K562 (cell line): ENCODE measurements at regions not wholly inside any gene's neighbourhood (a gene's known extent, or its start where the extent isn't known, plus 50 kb on each side); places are given as distances from the start of the nearest gene placed in this dataset.

Experiments used
- ATAC-seq: fragments of 200-7000 bp; cut with Tn5 transposase; 3 replicates; pipeline ENCODE4 v1.9.1; 2020; ENCODE audit warnings: moderate library complexity
- BruUV-seq: library from RNA; stranded (reverse); fragments of 400-500 nt; replicated peaks from 2 replicates; lab custom pipeline; 2021; lab: Mats Ljungman, UMichigan
- CTCF ChIA-PET: fragments of 300-600 bp; formaldehyde crosslinking; extraction: SDS; loops from one replicate; lab custom pipeline; 2021; ENCODE audit warnings: low intra/inter-chr PET ratio; lab: Yijun Ruan, JAX
- POLR2A ChIA-PET: fragments of 300-600, 350-650 bp; sonication (Branson Sonifier 250); formaldehyde crosslinking; extraction: SDS; loops from one replicate; lab custom pipeline; 2021; ENCODE audit warnings: antibody characterized with exemption, inconsistent platforms; lab: Yijun Ruan, JAX
- DNase-seq, 4 experiments: peaks; one replicate each; pipeline versions ENCODE4 v3.0.0 to v3.0.0-alpha.2; 2011 to 2018; ENCODE audit warnings: low spot score in 3 of 4, mixed read lengths in 3 of 4; ENCODE audit errors: extremely low read depth in 1 of 4
- FAIRE-seq: peaks from 2 replicates; lab custom pipeline; 2011; peaks lifted over from hg19 to GRCh38; lab: Jason Lieb, UNC
- H2AFZ ChIP-seq: 2 replicates; pipeline ENCODE4 v1.6.0; 2011; ENCODE audit warnings: low read depth, low read length, control low read depth, inconsistent platforms
- H3K27ac ChIP-seq: fragments of 200-600 bp; 3 replicates; pipeline ENCODE4 v1.8.0; 2011; ENCODE audit warnings: low read depth, mild to moderate bottlenecking, control low read depth, inconsistent platforms, low read length, moderate library complexity, mixed read lengths; ENCODE audit errors: extremely low read depth
- H3K27me3 ChIP-seq, 2 experiments: fragments of 300-600 bp in 1 of 2; 2 replicates in 1 of 2; 3 replicates in 1 of 2; pipeline versions ENCODE4 v1.6.0 to v1.8.0; 2011; ENCODE audit warnings: inconsistent platforms in 2 of 2, low read length in 2 of 2, mild to moderate bottlenecking in 1 of 2, mixed read lengths in 1 of 2, moderate library complexity in 1 of 2; ENCODE audit not compliant: control insufficient read depth in 2 of 2, insufficient read depth in 2 of 2
- H3K36me3 ChIP-seq: fragments of 300-600 bp; 3 replicates; pipeline ENCODE4 v1.8.0; 2011; ENCODE audit warnings: mild to moderate bottlenecking, low read length, inconsistent platforms; ENCODE audit not compliant: control insufficient read depth, insufficient read depth
- H3K4me1 ChIP-seq, 2 experiments: fragments of 200-600 bp in 1 of 2; replicated peaks in 1 of 2; 2 replicates in 1 of 2; 3 replicates in 1 of 2; pipeline versions ENCODE4 v1.5.1 to v1.8.0; 2011; ENCODE audit warnings: inconsistent platforms in 2 of 2, low read length in 2 of 2, mild to moderate bottlenecking in 1 of 2, mixed read lengths in 1 of 2, moderate library complexity in 1 of 2; ENCODE audit not compliant: control insufficient read depth in 2 of 2, insufficient read depth in 2 of 2
- H3K4me2 ChIP-seq: 2 replicates; pipeline ENCODE4 v1.6.1; 2011; ENCODE audit warnings: low read length, control low read depth, inconsistent platforms, mixed read lengths; ENCODE audit not compliant: insufficient read depth
- H3K4me3 ChIP-seq: fragments of 200-600 bp; sonication (generic), shearing (Covaris generic); 2 replicates; pipeline ENCODE4 v1.5.1; 2016; ENCODE audit warnings: control low read depth, inconsistent platforms
- H3K79me2 ChIP-seq: fragments of 200-600 bp; 3 replicates; pipeline ENCODE4 v1.8.0; 2011; ENCODE audit warnings: low read length, inconsistent platforms; ENCODE audit not compliant: control insufficient read depth, insufficient read depth
- H3K9ac ChIP-seq, 2 experiments: 2 replicates each; pipeline versions ENCODE4 v1.6.0 to v1.6.1; 2011; ENCODE audit warnings: low read depth in 2 of 2, low read length in 2 of 2, control low read depth in 1 of 2, inconsistent platforms in 1 of 2, mild to moderate bottlenecking in 1 of 2, mixed read lengths in 1 of 2; ENCODE audit not compliant: insufficient read depth in 1 of 2
- H3K9me1 ChIP-seq: one replicate; pipeline ENCODE4 v1.6.0; 2011; ENCODE audit warnings: inconsistent platforms, mild to moderate bottlenecking, low read length, moderate library complexity; ENCODE audit not compliant: control insufficient read depth, insufficient read depth
- H3K9me3 ChIP-seq: replicated peaks from 2 replicates; pipeline ENCODE4 v1.5.1; 2011; ENCODE audit warnings: low read depth, low read length, inconsistent platforms; ENCODE audit not compliant: control insufficient read depth, insufficient read depth
- H4K20me1 ChIP-seq: replicated peaks from 2 replicates; pipeline ENCODE4 v1.6.1; 2011; ENCODE audit warnings: low read length, inconsistent platforms, mixed read lengths; ENCODE audit not compliant: control insufficient read depth, insufficient read depth
- ARNT ChIP-seq, 2 experiments: fragments of 450-650 bp; IDR thresholded peaks; 2 replicates each; pipeline ENCODE4 v1.6.1; 2016; ENCODE audit warnings: mild to moderate bottlenecking in 1 of 2
- CTBP1 ChIP-seq: fragments of 450-650 bp; IDR thresholded peaks from 2 replicates; pipeline ENCODE4 v1.6.1; 2016; ENCODE audit warnings: borderline replicate concordance
- FOSL1 ChIP-seq: fragments of 200-800 bp; sonication (Bioruptor generic); conservative IDR thresholded peaks from 2 replicates; pipeline ENCODE4 v1.6.1; 2016; ENCODE audit warnings: missing genetic modification characterization, missing compliant biosample characterization
- PPARD ChIP-seq: fragments of 250-450 bp; sonication (Bioruptor Pico); IDR thresholded peaks from 2 replicates; pipeline ENCODE4 v1.8.0; 2022; ENCODE audit warnings: inconsistent platforms, mild to moderate bottlenecking, moderate library complexity
- TEAD4 ChIP-seq, 2 experiments: sonication (generic) in 1 of 2; formaldehyde crosslinking in 1 of 2; IDR thresholded peaks; 2 replicates each; pipeline versions ENCODE4 v1.6.1 to v1.8.0; 2012 to 2022; ENCODE audit warnings: borderline replicate concordance in 1 of 2, inconsistent platforms in 1 of 2, low read length in 1 of 2, mild to moderate bottlenecking in 1 of 2, missing genetic modification reagents in 1 of 2
- ZBTB40 ChIP-seq, 2 experiments: fragments of 450-650 bp in 1 of 2; sonication (generic) in 1 of 2; formaldehyde crosslinking in 1 of 2; IDR thresholded peaks; 2 replicates each; pipeline versions ENCODE4 v1.7.1 to v1.9.0; 2016 to 2022; ENCODE audit warnings: inconsistent platforms in 1 of 2, mild to moderate bottlenecking in 1 of 2, missing genetic modification reagents in 1 of 2
- ZNF232 ChIP-seq: sonication (generic); formaldehyde crosslinking; IDR thresholded peaks from 2 replicates; pipeline ENCODE4 v1.8.0; 2022; ENCODE audit warnings: mild to moderate bottlenecking, missing genetic modification reagents
- ZNF561 ChIP-seq: fragments of 450-650 bp; formaldehyde crosslinking; conservative IDR thresholded peaks from 2 replicates; pipeline ENCODE4 v1.4.0; 2020; ENCODE audit warnings: mild to moderate bottlenecking, moderate library complexity
- WGBS: fragments of 100-300 bp; shearing (Covaris generic); methylation state at CpG from one replicate; pipeline ENCODE4 v1.1.6; 2016; ENCODE audit warnings: low coverage, mixed read lengths; ENCODE audit not compliant: insufficient coverage; ENCODE audit errors: missing lambda C conversion rate; 5-methylcytosine and 5-hydroxymethylcytosine counted together
- in situ Hi-C: fragments of 300-500 bp; cut with MboI; formaldehyde crosslinking; loops from 4 replicates; pipeline ENCODE4 v1.15.0; 2018; ENCODE audit warnings: inconsistent platforms, mixed read lengths
- intact Hi-C: fragments of 100-400 bp; cut with micrococcal nuclease; formaldehyde crosslinking; loops from 2 replicates; pipeline ENCODE4 v1.14.2; 2022

GRCh38 chr12:58719161-58719560 is 201.1 kb downstream of the LRIG3 start:
- ChIA-PET POLR2A (no interaction called here), CTCF (no interaction called here)
- no peak overlapping the region for H3K9ac ChIP-seq
- FAIRE-seq (no peak), DNase-seq (no peak), ATAC-seq (no peak)
- H3K4me1 ChIP-seq, result no peaks in the 10 kb centered on the region
- TF ChIP-seq CTBP1 (no peak), FOSL1 (no peak)
- H3K9me1 ChIP-seq, result no peaks in the 10 kb centered on the region
- intact Hi-C loops (no loop called here), in situ Hi-C loops (no loop called here)
- H3K36me3 ChIP-seq, result no peaks in the 10 kb centered on the region
- no peak overlapping the region for H3K27ac ChIP-seq
- H3K79me2 ChIP-seq, result no peaks in the 10 kb centered on the region
- no peaks in the 10 kb centered on the region for H3K27me3 ChIP-seq
- H3K4me3 ChIP-seq, result no peak overlapping the region
- H4K20me1 ChIP-seq, result no peaks in the 10 kb centered on the region
- no peak overlapping the region for H3K4me2 ChIP-seq
- 0% methylated on average over 1 of the region's 1 CpG for WGBS
- no peak overlapping the region for H2AFZ ChIP-seq
- no TSS peak for BruUV-seq
- H3K9me3 ChIP-seq, result peaks cover 2% of the 10 kb centered on the region; the same call in 1 of the 2 replicates

GRCh38 chr12:58720421-58720820 is 199.9 kb downstream of the LRIG3 start:
- Histone ChIP-seq H3K9me1 (no peaks in the 10 kb centered on the region), H3K36me3 (no peaks in the 10 kb centered on the region), H3K4me2 (no peak overlapping the region), H3K4me3 (no peak overlapping the region), H3K79me2 (no peaks in the 10 kb centered on the region), H3K27ac (no peak overlapping the region), H3K4me1 (no peaks in the 10 kb centered on the region), H4K20me1 (no peaks in the 10 kb centered on the region), H3K9ac (no peak overlapping the region), H3K9me3 (peaks cover 2% of the 10 kb centered on the region; the same call in 1 of the 2 replicates), H2AFZ (no peak overlapping the region), H3K27me3 (no peaks in the 10 kb centered on the region)
- no peak for ATAC-seq
- CTCF ChIA-PET, result no interaction called here
- no TSS peak for BruUV-seq
- intact Hi-C loops, result no loop called here
- no peak for FAIRE-seq
- in situ Hi-C loops, result no loop called here
- POLR2A ChIA-PET, result no interaction called here
- no peak for DNase-seq
- TF ChIP-seq PPARD (CRISPR knock-in tag) (no peak), TEAD4 (IDR thresholded peaks at IDR 0.05; ENCODE audit: low read length) (no peak), TEAD4 (CRISPR knock-in tag; IDR thresholded peaks at IDR 0.05; ENCODE audit: borderline replicate concordance) (no peak), ZNF232 (CRISPR knock-in tag) (no peak), ARNT (IDR thresholded peaks at IDR 0.05) (no peak), ZNF561 (CRISPR knock-in tag) (no peak), ZBTB40 (IDR thresholded peaks at IDR 0.05) (no peak), ZBTB40 (CRISPR knock-in tag; IDR thresholded peaks at IDR 0.05) (no peak)
